ENCODE measurements at regions not wholly inside any gene's neighbourhood (a gene's known extent, or its start where the extent isn't known, plus 50 kb on each side); places are given as distances from the start of the nearest gene placed in this dataset.

DNA sequence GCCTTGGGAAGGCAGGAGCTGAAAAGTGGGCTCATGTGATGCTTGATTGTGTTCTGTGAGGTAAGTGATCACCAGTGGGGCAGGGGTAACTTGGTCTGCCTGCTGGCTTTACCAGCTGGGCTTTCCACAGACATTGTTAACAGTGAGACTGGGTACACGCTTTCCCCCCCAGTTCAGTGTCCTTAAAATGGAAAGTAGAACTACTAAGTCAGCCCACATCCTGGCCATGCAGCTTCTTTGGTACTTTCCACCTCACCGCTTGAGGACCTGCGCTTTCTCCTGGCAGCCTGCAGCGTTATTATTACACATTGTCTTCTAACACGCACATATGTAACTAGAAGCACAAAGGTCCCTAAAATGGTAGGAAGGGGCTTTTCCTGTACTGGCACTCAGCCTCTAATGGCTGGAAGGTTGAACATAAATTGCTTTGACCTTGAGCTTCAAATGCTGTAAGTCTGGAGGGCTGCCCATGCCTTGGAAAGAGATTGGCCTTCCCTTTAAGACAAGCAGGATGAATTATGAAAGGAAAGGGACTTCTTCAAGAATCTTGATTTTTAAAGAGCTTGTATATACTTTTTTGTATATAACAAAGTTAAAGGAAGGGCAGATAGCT, 216.1 kb upstream of the ROPN1 start:
- intact Hi-C loops (cut with DNase I): no loop called here
- 63 to 71% (median 64%) methylated on average over 5 of the region's 5 CpGs for WGBS, 3 donors
- no peak overlapping the region for H3K27ac ChIP-seq
- H3K9me3 ChIP-seq: no peaks in the 10 kb centered on the region
- H3K36me3 ChIP-seq: no peaks in the 10 kb centered on the region
- H3K4me3 ChIP-seq: no peak overlapping the region
- H3K4me1 ChIP-seq (ENCODE audit: insufficient read depth): peaks cover 9% of the 10 kb centered on the region
- H3K27me3 ChIP-seq: no peaks in the 10 kb centered on the region
- DNase-seq: no peak
- TF ChIP-seq EP300 (IDR thresholded peaks at IDR 0.05) (no peak), POLR2A (IDR thresholded peaks at IDR 0.05) (no peak)
- TF ChIP-seq, protein P1, sequence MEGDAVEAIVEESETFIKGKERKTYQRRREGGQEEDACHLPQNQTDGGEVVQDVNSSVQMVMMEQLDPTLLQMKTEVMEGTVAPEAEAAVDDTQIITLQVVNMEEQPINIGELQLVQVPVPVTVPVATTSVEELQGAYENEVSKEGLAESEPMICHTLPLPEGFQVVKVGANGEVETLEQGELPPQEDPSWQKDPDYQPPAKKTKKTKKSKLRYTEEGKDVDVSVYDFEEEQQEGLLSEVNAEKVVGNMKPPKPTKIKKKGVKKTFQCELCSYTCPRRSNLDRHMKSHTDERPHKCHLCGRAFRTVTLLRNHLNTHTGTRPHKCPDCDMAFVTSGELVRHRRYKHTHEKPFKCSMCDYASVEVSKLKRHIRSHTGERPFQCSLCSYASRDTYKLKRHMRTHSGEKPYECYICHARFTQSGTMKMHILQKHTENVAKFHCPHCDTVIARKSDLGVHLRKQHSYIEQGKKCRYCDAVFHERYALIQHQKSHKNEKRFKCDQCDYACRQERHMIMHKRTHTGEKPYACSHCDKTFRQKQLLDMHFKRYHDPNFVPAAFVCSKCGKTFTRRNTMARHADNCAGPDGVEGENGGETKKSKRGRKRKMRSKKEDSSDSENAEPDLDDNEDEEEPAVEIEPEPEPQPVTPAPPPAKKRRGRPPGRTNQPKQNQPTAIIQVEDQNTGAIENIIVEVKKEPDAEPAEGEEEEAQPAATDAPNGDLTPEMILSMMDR (IDR thresholded peaks at IDR 0.05): no peak

DNA sequence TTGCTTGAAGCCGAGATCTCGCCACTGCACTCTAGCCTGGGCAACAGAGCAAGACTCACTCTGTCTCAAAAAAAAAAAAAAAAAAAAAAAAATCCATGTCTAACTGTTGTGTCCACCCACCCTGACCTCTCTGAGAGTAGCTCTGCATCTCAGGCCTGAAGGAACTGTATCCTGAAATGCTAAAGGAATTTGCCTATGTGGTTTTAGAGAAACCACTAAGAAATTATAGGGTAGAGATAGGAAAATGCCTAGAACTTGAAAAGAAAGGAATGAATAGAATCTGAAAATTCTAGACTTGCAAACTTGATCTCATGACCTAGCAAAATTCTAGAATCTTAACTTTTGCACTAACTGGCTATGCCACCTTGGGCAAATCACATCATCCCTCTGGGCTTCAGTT, 217.5 kb upstream of the ROPN1 start:
- Histone ChIP-seq H3K27ac (no peak overlapping the region), H3K4me3 (no peak overlapping the region), H3K27me3 (no peaks in the 10 kb centered on the region), H3K4me1 (ENCODE audit: insufficient read depth) (peaks cover 5% of the 10 kb centered on the region), H3K9me3 (no peaks in the 10 kb centered on the region), H3K36me3 (no peaks in the 10 kb centered on the region)
- TF ChIP-seq POLR2A (IDR thresholded peaks at IDR 0.05): no peak
- TF ChIP-seq, protein P1 (IDR thresholded peaks at IDR 0.05): no peak
- TF ChIP-seq EP300 (IDR thresholded peaks at IDR 0.05): no peak
- DNase-seq: no peak
- intact Hi-C loops (cut with DNase I): no loop called here
- WGBS, 3 donors: 95 to 98% (median 96%) methylated on average over 2 of the region's 2 CpGs

DNA sequence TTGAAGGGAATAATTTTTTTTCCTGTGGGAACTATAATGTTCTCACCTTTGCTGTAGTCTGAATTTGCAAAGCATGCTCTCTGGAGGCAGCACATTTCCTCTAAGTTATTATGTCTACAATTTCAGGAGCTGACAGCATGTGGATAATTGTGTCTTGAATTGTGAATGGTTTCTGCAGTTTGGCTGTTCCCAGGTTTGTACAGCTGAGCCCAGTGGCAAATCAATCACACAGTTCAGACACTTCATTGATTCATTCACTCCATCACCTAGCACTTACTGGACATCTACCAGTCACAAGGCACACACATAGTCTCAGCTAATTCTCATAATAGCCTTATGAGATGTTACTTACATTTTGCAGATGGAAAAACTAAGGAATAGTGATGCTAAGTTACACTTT, 219.0 kb upstream of the ROPN1 start:
- no peak overlapping the region for H3K4me3 ChIP-seq
- TF ChIP-seq, protein P1 (IDR thresholded peaks at IDR 0.05): no peak
- TF ChIP-seq POLR2A (IDR thresholded peaks at IDR 0.05) (no peak), EP300 (IDR thresholded peaks at IDR 0.05) (no peak)
- intact Hi-C loops (cut with DNase I): no loop called here
- H3K36me3 ChIP-seq: no peaks in the 10 kb centered on the region
- no peaks in the 10 kb centered on the region for H3K27me3 ChIP-seq
- DNase-seq: no peak
- peaks cover 5% of the 10 kb centered on the region for H3K4me1 ChIP-seq (ENCODE audit: insufficient read depth)
- H3K9me3 ChIP-seq: no peaks in the 10 kb centered on the region
- no peak overlapping the region for H3K27ac ChIP-seq

DNA sequence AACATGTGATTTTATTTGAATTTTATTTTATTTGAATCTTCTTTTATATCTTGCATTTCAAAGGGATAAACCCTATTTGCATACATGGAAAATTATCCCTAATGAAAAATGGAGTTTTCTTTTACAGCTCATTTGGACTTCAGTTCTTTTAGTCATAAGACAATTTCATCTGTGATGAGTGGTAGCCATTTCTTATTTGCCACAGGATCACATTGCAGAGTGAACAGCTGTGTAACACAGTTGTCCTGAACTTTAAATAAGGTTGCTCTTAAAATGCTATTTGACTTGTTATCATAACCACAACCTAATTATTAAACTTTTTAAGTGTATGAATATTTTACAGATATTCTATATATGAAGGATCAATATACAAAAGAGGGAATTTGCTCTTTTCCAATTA, 221.7 kb upstream of the ROPN1 start:
- no peak for TF ChIP-seq EP300 (IDR thresholded peaks at IDR 0.05)
- no peak for TF ChIP-seq POLR2A (IDR thresholded peaks at IDR 0.05)
- TF ChIP-seq, protein P1 (IDR thresholded peaks at IDR 0.05): no peak
- intact Hi-C loops (cut with DNase I): no loop called here
- Histone ChIP-seq H3K27me3 (no peaks in the 10 kb centered on the region), H3K4me3 (no peak overlapping the region), H3K36me3 (no peaks in the 10 kb centered on the region), H3K9me3 (no peaks in the 10 kb centered on the region), H3K27ac (no peak overlapping the region), H3K4me1 (ENCODE audit: insufficient read depth) (no peaks in the 10 kb centered on the region)
- no peak for DNase-seq
